NCI-H460 (cell line): ENCODE measurements at regions not wholly inside any gene's neighbourhood (a gene's known extent, or its start where the extent isn't known, plus 50 kb on each side); places are given as distances from the start of the nearest gene placed in this dataset.
"Not testable (repeated sequence)": the region's sequence is repeated elsewhere in the genome, so short reads cannot be mapped to it uniquely, and the experiment has no call there.

ENCODE experiments used
- DNase-seq: peaks from one replicate; pipeline ENCODE4 v3.0.0-alpha.2; 2016; ENCODE audit warnings: low read depth; ENCODE audit errors: extremely low read depth

DNA sequence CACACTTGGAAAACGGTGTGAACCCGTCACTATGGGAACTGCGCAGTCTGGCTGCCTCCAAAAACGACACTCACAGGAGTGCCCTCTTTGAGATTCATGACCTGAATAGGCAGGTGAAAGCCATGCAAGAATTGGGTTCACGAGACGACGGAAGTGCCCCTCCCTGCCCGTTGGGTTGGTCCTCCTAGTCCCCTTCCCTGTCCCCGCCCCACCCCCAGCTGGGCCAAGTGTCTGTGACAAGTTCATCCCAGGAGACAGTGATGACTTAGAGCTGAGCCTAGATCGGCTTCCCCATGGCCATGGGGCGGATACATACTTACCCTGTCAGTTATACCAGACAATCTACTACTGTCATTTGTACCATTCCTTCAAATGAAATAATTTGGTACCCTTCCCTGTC is 1137.7 kb upstream of the CHAC2 start:
- DNase-seq = no peak

DNA sequence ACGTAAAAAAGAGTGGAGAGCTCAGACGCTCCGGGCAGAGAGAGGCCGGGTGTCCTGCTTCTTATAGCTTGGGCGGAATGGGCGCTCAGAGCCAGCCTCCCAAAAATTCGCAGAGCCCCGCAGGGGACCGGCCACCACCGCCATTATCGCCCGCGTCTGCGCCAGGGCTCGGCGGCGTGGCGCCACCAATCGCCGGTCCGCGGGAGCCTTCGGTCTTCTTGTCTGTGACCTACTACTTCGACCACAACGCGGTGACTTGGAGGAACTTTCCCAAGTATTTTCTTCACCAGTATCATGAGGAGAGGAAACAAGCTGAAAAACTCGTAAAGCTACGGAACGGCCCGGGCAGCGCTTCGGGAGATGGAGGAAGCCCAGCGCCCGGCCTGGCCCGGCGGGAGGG is 1138.1 kb upstream of the CHAC2 start:
- no peak for DNase-seq

DNA sequence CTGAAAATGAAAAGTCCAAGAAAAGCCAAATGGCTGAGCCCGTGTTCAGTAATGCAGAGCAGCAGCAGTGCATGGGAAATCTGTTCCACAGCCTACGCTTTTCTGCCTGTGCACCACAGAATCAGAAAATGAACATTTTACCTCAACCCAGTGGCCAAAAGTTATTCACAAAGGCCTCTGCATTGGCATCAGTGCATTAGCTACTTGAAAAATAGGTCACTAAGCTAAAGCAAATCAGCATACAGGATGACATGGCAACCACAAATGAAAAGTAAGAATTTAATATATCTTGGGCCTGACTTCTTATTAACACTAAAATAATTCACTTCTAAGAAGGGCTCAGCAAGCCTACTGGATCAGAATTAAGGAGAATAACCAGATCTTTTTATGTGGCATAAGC is 1145.3 kb upstream of the CHAC2 start:
- no peak for DNase-seq

DNA sequence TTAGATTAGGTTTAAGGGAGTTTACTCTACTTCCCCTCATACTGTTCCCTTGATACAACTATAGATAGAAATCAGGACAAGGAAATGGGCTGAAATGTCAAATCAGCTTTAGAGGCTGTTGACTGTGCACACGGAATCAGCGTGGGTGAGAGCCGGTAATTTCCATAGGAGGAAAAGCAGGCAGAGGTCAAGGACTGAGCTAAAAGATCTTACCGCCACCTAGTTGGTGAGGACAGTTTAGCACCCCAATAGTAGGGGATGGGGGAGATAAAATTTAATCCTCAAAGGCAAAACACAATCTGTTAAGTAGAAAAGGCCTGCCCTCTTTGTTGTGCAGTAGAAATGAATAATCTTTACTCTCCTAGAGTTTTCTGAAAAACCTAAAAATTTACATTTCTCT is 1154.5 kb upstream of the CHAC2 start:
- DNase-seq = peak; percentile 44

DNA sequence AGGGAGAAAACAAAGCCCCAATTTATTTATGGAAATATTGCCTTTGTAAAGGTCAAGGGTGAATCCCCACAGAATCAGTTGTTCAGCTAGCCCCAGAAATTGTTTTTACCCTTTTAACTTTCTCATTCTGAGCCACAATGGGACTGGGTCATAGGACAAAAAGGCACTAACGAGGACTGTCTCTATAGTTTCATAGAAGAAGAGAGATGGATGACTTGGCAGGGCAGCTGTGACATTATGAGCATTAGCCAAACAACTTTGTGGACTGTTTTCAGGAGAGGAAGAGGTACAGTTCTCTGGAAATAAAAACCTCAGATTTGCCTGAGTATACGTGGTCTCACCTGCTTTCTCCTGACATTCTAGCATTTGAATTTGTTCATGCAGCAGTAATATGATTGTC is 1155.8 kb upstream of the CHAC2 start:
- no peak for DNase-seq

DNA sequence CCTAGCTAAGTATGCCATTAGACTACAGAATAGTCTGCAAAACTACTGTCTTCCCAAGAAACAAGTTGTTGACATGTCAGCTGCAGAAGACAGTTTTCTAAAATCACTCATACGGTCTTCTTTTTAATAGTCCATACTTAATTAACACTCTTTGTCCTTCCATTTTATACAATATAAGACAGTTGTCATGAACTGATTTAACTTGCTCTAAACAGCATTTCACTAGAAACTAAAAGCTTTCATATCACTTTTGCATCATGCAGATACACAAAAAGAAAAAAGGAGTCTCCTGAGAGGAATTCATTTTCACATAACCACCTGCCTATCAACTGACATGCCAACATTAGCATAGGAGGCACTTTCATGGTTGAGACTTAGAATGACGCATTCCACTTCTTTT is 1159.6 kb upstream of the CHAC2 start:
- no peak for DNase-seq

DNA sequence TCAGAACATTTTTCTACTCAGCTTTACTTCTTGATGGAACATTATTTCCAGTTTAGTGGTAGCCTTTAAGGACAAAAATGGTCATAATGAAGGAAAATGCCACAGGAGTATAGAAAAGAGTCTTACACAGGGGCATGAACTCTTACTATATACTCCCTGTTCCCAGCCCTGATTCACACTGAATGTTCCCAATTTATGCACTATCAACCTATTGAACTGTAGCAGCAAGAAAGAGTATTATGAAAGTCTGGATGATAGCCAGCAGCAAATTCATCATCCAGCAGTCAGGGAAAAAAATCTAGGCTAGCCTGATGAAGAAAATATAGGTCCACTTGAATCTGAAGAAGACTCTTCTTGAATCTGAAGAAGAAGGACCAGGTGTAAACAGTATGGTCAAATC is 1170.3 kb upstream of the CHAC2 start:
- DNase-seq = no peak

DNA sequence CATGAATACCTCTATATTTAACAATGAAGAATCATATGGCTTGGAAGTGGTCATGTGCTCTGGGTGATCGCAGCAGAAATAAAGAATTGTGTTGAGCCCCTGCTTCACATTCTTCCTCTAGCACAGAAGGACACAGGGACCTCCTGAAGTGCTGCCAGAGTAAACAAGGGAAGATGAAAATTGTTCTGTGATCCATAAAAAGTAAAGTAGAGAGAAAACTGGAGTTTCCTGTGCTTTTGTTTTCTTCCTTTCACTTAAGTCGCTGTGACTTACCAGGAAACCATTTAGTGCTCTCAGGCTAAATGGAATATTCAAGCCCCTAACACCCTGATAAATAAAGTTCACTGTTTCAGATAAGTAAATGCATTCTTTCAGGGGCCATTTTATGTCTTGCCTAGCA is 1173.6 kb upstream of the CHAC2 start:
- no peak for DNase-seq

DNA sequence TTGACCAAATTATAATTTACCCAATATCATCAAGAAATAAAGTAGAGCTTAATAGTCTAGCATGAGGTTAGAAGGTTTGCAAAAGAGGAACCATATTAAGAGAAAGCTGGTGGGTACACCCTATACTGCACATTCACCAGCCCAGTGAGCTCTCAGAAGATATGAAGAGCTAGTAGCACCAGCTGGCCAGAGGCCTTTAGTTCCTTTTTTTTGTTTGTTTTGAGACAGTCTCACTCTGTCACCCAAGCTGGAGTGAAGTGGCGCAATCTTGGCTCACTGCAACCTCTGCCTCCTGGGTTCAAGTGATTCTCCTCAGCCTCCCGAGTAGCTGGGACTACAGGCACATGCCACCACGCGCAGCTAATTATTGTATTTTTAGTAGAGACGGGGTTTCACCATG is 1183.5 kb upstream of the CHAC2 start:
- not testable (repeated sequence) for DNase-seq

DNA sequence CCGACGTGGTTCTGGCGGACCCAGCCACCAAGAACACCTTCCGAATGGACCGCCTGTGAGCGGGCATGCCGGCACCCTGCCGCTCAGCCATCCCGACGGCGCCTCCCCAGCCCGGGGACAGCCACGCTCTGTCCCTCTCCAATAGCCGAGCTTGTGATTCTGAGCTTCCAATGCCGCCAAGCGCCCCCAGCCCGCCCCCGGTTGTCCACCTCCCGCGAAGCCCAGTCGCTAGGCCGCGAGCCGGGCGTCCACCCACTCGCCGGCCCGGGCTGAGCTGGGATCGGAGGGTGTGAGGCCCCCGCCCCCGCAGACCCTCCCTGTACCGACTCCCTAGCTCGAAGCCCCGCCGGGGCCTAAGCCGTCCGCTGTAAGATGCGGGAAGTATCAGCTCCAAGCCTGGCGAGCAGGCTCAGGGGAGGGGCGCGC is 1195.1 kb upstream of the CHAC2 start:
- DNase-seq = no peak

DNA sequence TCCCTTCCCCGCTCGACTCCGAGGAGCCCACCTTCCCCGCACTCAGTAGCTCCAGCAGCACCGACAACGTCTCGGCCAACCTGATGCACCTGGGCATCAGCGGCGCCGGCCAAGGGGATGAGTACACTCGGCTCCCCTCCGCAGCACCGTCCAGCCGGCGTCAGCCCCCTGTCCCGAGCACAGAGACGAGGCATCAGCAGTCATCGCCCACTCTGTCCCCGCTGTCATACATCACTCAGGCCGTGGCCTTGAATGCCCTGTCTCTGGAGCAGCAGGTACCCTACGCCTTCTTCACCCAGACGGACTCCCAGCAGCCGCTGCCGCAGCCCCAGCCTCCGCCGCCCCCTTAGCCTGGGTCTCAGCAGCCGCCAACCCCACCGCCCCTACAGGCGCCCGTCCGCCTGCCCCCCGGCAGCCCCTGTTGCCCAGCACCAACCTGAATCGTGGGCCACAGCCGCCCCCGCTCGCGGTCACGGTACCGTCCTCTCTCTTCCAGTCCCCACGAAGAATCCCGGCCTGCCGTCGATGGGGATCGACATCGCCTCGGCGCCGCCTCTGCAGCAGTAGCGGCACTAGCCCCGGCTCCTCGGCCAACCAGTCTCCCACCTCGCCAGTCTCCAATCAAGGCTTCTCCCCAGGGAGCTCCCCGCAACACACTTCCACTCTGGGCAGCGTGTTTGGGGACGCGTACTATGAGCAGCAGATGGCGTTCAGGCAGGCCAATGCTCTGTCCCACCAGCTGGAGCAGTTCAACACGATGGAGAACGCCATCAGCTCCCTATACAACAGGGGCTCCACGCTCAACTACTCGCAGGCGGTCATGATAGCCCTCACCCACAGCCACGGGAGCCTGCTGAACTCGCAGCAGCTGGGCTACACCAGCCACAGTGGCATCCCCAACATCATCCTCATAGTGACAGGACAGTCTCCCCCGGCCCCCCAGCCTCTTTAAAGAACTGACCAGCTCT is 1195.9 kb upstream of the CHAC2 start:
- no peak for DNase-seq

DNA sequence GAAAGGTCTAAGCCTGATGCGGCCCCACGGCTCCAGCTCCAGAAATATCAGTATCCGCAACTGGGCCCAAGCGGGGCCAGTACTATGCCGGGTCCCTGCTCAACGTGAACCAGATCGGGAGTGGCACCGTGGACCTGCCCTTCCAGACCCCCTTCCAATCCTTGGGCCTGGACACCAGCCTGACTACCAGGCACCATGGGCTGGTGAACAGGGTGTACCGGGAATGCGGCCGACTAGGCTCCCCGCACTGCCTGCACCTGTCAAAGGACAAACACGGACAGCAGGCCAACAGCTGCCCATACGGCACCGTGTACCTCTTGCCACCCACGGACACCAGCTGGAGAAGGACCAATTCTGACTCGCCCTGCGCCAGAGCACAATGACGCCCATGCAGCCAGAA is 1196.9 kb upstream of the CHAC2 start:
- no peak for DNase-seq

DNA sequence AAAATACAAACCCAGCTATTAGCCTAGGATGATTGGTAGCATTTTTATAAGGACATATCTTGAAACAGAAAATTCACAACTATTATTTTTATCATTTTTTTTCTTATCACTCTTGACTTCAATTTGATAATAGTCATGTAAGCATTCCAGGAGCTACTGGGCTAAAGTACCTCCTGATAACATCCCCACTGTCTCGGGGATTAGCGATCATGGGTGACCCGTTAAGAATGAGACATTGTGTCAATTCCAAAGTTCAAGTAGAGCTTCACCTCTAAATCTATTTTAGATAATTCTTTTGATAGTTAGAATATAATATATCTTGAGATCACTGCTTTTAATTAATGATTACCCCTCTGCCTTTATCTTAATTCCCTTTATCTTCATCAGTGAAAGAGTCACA is 1204.5 kb upstream of the CHAC2 start:
- DNase-seq = no peak

DNA sequence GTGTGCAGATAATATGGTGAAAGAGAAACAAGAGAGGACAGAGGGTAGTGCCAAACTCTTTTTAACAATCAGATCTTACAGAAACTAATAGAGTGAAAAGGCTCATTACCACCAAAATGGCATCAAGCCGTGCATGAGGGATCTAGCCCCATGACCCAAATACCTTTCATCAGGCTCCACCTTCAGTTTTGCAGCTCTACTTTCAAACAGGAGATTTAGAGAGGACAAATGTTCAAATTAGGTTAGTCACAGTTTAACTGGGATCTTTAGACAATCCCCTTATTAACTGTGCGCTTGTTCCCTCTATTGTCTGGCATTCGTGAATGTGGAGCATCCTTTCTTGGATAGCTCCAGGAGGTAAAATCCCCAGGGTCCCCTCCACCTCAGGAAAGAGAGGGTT is 1209.3 kb upstream of the CHAC2 start:
- no peak for DNase-seq

DNA sequence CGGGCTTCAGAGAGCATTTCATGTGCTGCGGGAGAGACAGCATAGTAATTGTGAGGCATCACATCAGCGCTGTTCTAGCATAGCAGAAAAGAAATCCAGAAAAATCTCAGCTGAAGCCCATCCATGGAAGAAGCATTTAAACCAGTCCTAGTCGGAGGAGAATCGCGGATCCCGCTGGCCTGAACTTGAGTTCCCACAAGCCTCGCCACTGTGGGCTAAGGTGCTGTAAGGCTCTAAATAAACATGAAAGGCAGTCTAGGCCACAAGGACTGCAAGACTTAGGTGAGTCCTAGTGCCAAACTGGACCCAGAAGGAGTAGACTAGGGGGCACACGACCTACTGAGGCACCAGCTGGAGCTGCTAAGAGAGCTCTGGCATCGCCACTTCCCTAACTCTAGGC is 1225.3 kb upstream of the CHAC2 start:
- DNase-seq = no peak

DNA sequence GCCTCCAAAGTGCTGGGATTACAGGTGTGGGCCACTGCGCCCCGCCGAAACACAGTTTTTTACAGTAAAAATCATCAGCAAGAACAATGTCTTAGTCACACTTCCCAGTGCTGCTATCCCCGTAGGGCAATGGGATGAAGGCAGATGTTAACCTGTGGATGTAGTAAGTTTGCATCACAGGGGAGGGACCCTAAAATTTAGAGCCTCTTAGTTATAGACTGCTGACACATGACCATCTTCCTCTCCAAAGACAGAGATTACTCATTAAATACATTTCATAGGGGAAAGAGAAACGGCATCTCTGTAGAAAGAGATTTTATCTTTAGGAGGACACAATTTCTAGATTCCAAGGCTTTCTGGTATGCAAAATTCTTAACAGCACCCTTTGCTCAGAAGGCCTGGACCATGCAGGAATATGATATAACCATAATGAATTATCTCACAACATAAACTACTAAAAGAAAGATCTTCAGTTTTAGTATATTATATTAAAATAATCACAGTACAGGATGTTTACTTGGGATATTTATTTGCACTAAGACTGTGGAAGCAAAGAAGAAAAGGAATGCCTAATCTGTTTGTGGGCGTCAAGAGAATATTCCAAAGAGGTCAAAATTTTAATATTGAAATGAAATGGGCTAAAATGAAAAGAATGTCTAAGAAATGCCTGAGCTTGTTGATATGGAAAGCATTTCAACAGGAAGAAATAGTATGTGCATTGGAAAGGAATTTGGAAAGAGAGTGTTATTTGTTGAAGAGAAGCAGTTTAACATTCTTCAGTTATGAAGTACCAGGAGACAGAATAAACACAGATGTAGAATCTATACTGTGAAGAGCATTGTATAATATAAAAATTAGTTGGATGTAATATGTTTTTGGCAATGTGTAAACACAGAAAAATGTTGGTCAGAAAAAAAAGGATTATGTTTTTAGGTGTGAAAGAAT is 1228.3 kb upstream of the CHAC2 start:
- peak; percentile 85 for DNase-seq

DNA sequence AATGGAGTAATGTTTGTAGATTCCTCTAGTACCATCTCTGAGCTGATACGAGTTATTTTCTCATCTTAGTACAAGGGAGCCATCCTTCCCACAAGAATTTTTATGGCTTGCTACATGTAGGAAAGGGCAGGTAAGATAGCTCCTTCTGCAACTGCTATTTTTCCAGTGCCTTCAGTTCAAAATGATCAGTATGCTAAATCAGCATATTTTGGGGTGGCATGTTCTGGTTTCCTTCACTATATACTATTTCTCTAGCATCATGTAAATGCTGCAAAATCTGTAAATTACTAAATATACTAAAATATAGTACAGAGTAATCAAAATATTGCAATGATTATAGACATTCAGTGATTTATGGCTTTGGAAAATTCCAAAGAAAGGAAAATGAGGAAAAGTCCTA is 1230.0 kb upstream of the CHAC2 start:
- no peak for DNase-seq

DNA sequence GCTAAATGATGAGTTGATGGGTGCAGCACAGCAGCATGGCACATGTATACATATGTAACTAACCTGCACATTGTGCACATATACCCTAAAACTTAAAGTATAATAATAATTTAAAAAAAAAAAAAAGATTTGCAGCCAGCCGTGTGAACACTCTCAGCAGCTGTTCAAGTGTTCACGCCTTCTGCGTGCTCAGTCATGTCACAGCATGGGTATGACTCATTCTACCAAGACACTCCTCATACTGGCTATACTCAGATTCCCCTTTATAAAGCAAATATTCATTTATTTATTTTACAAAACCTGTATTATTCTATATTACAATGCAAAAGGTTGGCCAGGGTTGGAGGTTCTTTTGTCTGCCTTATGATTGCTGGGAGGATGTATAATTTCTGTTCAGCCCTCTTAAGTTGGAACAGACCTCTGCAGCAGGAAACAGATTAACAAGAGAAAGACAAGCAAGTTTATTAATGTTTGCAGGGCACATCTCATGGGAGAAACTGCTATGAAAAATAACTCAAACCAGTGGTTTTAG is 1230.6 kb upstream of the CHAC2 start:
- DNase-seq = no peak

DNA sequence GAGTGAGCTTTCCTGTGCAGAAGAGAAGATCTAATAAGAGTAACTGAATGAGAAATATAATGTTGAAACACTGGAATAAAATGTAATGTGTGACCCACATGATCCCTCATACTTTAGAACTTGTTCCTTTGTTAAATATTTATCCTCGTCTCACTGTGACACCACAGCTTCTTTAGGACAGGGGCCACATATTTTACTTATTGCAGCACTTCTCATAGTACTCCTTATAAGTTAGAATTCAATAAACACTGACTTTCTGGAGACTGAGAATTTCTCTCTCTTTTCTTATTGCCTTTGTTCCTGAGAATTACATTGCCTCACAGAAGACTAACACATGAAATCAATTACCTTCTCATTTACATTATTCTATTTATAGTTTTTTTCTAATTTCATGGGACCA is 1234.6 kb upstream of the CHAC2 start:
- no peak for DNase-seq

DNA sequence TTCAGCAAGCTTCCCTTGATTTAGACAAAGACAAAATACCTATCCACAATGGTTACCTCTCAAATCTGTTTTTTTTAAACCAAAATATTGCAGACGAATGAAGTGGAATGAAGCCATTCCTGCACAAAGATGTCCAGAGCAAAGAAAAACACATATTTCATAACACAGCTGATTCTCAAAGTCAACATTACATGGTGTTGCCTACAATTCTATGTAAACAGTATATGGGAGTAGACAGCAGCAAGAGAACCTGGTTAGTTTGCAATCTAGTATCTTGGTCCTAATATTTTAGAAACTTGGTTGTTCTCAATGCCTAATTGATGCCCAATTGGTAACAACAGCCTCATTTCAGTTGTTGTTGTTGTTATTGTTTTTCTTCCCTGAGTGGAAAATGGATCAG is 1240.9 kb upstream of the CHAC2 start:
- DNase-seq = no peak

DNA sequence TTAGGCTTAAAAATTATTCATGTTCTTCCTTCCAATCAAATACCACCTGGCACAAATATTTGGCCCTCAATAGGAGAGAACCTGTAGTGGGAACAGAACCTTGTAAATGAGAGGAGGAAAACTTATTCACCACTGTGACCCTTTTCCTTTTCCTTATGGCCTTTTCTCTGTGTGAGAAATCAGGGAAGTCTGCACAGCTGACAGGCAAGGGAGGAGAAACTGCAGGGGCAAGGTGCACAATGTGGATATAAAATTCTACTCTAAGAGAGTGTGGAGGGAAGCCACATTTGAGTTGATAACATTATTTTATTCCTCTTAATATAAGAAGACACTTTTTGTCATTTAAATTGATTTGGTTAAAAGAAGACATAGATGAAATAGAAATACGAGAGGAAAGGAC is 1247.0 kb upstream of the CHAC2 start:
- DNase-seq = no peak
